Activated naive CD4-positive, alpha-beta T cell treated with anti-CD3 and anti-CD28 coated beads, Interleukin-2, amount 50 U/mL, for 24 hours (primary cell): ENCODE measurements at regions not wholly inside any gene's neighbourhood (a gene's known extent, or its start where the extent isn't known, plus 50 kb on each side); places are given as distances from the start of the nearest gene placed in this dataset.

Source experiments
- H3K27ac Mint-ChIP-seq: one replicate; pipeline ENCODE4 v1.8.0; 2021; ENCODE audit warnings: mild to moderate bottlenecking, mixed read lengths
- H3K27me3 Mint-ChIP-seq: one replicate; pipeline ENCODE4 v1.8.0; 2021; ENCODE audit warnings: mixed read lengths
- H3K36me3 Mint-ChIP-seq: one replicate; pipeline ENCODE4 v1.8.0; 2021; ENCODE audit warnings: mixed read lengths
- H3K4me1 Mint-ChIP-seq: one replicate; pipeline ENCODE4 v1.8.0; 2021; ENCODE audit warnings: mixed read lengths
- H3K4me3 Mint-ChIP-seq: one replicate; pipeline ENCODE4 v1.8.0; 2021; ENCODE audit warnings: mild to moderate bottlenecking, mixed read lengths
- H3K9me3 Mint-ChIP-seq: one replicate; pipeline ENCODE4 v1.8.0; 2021; ENCODE audit warnings: mixed read lengths

DNA sequence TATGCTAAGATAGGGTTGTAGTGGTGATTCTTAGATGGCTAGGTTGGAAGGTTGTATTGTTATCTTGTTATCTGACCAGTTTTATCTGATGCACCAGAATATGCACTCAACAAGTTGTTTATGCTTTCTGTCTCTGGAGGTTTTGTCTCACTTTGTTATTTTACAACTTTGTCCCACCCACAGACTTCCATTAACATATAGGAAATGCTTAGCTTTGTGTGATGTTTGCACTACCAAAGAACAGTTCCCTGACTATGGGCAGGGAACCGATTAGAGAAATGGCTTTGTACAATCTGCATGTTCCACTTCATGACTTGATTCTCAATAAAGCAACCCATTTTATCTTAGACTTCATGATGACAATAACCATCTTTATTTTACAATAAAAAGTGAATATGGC is 160.6 kb upstream of the CDH20 start:
- no peak overlapping the region for H3K27ac Mint-ChIP-seq
- H3K9me3 Mint-ChIP-seq = peaks cover 8% of the 10 kb centered on the region
- no peak overlapping the region for H3K4me3 Mint-ChIP-seq
- H3K27me3 Mint-ChIP-seq = no peaks in the 10 kb centered on the region
- H3K4me1 Mint-ChIP-seq = no peaks in the 10 kb centered on the region
- H3K36me3 Mint-ChIP-seq = no peaks in the 10 kb centered on the region

DNA sequence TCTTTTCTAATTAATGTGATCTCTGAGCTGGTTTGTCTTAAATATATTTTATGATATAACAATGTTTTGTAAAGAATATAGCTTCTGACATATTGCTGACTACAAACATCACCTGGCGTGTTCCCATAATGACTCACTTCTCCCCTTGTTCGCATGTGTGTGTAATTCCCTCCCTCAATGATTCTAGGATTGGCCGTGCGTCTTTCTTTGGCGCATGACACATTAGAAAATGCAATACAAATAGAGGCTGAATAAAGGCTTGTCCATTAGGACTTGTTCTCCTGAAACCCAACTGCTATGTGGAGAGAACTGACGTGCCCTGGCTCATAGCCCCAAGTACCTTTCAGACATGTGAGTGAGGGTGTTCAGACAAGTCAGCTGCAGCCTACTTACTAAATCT is 159.7 kb upstream of the CDH20 start:
- H3K4me1 Mint-ChIP-seq = no peaks in the 10 kb centered on the region
- H3K9me3 Mint-ChIP-seq = peaks cover 8% of the 10 kb centered on the region
- no peaks in the 10 kb centered on the region for H3K27me3 Mint-ChIP-seq
- H3K4me3 Mint-ChIP-seq = no peak overlapping the region
- no peak overlapping the region for H3K27ac Mint-ChIP-seq
- no peaks in the 10 kb centered on the region for H3K36me3 Mint-ChIP-seq

DNA sequence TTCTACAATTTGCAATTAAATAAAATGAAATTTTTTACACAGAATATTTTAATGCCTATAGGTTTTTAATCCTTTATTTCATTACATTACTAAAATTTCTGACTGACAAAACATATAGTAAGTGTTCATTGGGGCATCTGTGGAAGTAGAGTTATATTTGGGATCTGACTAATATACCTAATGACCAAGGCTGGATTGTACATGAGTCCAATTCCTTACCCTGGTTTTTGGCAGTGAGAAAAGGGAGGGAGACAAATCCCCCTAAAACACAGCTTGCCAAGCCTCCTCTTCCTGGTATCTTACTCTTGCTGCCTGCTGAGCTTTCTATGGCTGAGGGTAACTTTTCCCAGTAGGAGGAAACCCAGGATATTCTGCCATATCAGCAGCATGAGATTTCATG is 149.4 kb upstream of the CDH20 start:
- no peaks in the 10 kb centered on the region for H3K4me1 Mint-ChIP-seq
- peaks cover 4% of the 10 kb centered on the region for H3K9me3 Mint-ChIP-seq
- H3K27ac Mint-ChIP-seq = no peak overlapping the region
- no peak overlapping the region for H3K4me3 Mint-ChIP-seq
- no peaks in the 10 kb centered on the region for H3K27me3 Mint-ChIP-seq
- no peaks in the 10 kb centered on the region for H3K36me3 Mint-ChIP-seq

DNA sequence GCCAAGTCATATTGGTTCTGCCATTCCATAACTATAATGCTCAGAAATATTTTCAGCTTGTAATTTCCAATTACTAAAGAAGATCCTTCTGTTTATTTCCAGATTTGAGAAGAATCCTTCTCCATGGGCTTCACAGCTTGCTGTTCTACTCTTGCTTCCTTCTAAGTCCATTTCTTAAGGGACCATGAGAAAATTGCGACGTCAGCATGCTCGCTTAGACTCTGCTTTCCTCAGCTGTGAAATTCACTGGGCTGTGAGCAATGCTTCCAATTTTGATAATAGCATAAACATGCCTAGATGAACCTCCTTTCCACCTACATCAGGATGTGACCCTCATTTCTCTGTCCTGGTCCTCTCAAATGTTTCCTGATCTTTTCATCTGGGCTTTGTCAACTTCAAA is 145.3 kb upstream of the CDH20 start:
- no peak overlapping the region for H3K4me3 Mint-ChIP-seq
- no peaks in the 10 kb centered on the region for H3K36me3 Mint-ChIP-seq
- H3K4me1 Mint-ChIP-seq = no peaks in the 10 kb centered on the region
- no peak overlapping the region for H3K27ac Mint-ChIP-seq
- peaks cover 5% of the 10 kb centered on the region for H3K9me3 Mint-ChIP-seq
- H3K27me3 Mint-ChIP-seq = no peaks in the 10 kb centered on the region

DNA sequence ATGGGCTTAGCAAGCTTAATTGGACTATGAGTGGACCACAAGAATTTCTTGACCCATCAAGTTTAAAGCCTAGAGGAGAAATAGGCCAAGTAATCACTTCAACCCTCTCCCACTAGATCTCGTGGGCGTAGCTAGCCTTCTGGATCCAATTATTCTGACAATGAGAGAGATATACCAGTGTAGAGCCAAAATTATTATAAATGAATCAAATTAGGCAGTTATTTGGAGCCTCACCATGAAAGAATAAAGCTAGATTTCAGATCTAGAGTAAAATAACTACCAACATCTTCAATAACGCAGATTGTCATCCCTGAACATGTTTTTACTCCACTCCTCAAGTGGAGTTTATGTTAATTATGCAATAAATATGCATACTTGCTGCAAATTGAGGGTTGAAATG is 143.9 kb upstream of the CDH20 start:
- Mint-ChIP-seq H3K27ac (no peak overlapping the region), H3K4me1 (no peaks in the 10 kb centered on the region), H3K27me3 (no peaks in the 10 kb centered on the region), H3K4me3 (no peak overlapping the region), H3K36me3 (no peaks in the 10 kb centered on the region), H3K9me3 (peaks cover 5% of the 10 kb centered on the region)

DNA sequence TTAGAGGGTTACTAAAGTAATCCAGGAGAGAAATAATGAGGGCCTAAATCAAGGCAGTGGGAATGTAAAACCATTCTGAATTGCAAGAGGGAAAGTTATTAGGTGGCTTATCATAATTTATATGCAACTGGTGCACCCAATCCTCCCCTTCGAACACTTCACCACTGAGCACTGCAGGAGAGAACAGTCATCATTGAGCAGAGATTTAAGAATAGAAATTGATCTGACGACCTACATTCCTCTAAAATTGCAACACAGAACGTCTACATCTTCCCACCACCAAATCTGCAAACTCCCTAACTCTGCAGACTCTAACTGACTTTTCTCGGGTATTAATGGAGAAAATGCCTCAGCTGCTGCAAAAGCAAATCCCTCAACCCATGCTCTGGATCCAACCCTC is 138.5 kb upstream of the CDH20 start:
- no peaks in the 10 kb centered on the region for H3K36me3 Mint-ChIP-seq
- H3K9me3 Mint-ChIP-seq = peaks cover 5% of the 10 kb centered on the region
- no peak overlapping the region for H3K4me3 Mint-ChIP-seq
- H3K27ac Mint-ChIP-seq = no peak overlapping the region
- no peaks in the 10 kb centered on the region for H3K4me1 Mint-ChIP-seq
- no peaks in the 10 kb centered on the region for H3K27me3 Mint-ChIP-seq

DNA sequence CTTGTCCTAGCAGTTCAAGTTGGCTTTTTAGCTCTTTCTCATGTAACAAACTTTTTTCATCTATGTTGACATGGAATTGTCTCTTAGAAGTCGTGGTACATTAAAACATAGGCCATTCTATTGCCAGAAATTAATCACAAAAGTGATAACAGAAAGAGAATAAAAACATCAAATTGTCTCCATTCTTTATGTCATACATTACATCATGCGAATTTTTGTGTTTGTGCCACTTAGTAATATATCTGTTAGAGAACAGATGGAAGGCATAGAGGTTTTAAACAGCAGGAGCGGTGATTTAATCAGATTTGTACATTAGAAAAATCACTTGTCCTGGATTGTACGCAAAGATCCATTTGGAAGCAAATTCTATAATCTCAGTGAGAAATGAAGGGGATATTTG is 136.5 kb upstream of the CDH20 start:
- peaks cover 5% of the 10 kb centered on the region for H3K9me3 Mint-ChIP-seq
- H3K27me3 Mint-ChIP-seq = no peaks in the 10 kb centered on the region
- no peak overlapping the region for H3K27ac Mint-ChIP-seq
- no peaks in the 10 kb centered on the region for H3K4me1 Mint-ChIP-seq
- no peak overlapping the region for H3K4me3 Mint-ChIP-seq
- no peaks in the 10 kb centered on the region for H3K36me3 Mint-ChIP-seq

DNA sequence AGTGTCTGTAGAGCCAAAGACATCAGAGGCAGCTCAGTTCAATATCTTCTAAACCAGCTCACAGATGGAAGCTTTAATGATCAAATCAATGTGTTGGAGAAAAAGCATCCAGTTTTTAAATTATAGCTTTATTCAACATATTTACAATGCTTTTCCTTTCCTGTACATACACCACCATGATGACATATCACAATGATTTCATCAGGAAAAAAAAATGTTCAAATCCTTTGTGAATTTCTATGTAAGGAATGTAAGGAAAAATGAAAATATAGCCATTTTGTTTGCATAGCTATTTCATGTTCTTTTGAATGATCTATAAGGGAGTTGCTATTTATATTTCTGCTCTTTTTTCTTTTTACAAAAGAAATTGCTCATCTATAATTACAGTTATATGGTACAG is 134.7 kb upstream of the CDH20 start:
- Mint-ChIP-seq H3K9me3 (no peaks in the 10 kb centered on the region), H3K4me1 (no peaks in the 10 kb centered on the region), H3K27ac (no peak overlapping the region), H3K36me3 (no peaks in the 10 kb centered on the region), H3K4me3 (no peak overlapping the region), H3K27me3 (no peaks in the 10 kb centered on the region)

DNA sequence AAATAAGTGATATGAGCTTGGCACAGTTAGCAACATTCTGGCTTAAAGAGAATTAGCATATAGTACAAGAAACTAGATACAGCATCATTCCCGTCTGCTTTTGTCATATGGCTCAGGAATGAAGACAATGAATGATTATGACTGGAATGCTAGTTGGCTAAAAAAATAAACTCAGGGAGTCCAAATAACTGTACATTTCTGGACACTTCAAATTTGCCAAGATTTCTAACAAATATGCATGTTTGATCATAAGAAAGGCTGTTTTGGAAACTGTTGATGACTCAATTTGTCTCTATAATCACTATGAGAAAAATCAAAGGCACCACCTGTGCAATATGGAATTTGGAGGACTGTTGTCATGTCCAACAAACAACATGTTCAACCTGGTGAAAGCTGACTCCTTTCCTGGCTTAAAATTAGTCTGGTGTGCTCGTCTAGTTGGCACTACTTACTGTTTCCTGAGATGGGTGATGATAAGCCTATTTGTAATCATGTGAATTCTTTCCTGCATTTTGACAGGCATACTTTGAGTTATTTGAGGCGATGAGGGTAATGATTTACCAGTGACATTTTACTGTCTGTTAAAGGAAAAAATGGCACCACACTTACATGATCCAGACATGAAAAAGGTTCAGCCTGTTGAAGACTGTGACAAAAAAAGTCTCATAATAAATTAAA is 133.9 kb upstream of the CDH20 start:
- Mint-ChIP-seq H3K9me3 (no peaks in the 10 kb centered on the region), H3K36me3 (no peaks in the 10 kb centered on the region), H3K27ac (no peak overlapping the region), H3K4me1 (no peaks in the 10 kb centered on the region), H3K27me3 (no peaks in the 10 kb centered on the region), H3K4me3 (no peak overlapping the region)

DNA sequence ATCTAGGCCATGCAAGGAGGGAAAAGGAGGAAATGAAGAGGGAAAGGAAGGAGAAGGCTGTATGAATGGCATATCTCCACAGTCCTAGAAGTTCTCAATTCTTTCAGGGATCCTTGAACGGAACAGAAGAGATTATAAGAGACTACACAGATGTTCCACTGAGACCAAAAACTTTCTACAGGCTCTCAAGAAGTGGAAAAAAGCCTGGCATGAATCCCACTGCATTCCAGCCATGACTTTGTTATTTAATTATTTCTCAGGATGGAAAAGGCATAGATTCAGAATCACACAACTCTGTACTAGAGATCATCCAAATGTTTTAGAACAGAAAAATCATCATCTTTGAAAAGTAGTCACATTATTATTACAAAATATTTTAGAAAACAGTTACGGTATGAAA is 131.7 kb upstream of the CDH20 start:
- H3K36me3 Mint-ChIP-seq = no peaks in the 10 kb centered on the region
- no peaks in the 10 kb centered on the region for H3K4me1 Mint-ChIP-seq
- H3K9me3 Mint-ChIP-seq = no peaks in the 10 kb centered on the region
- H3K4me3 Mint-ChIP-seq = no peak overlapping the region
- no peak overlapping the region for H3K27ac Mint-ChIP-seq
- no peaks in the 10 kb centered on the region for H3K27me3 Mint-ChIP-seq

DNA sequence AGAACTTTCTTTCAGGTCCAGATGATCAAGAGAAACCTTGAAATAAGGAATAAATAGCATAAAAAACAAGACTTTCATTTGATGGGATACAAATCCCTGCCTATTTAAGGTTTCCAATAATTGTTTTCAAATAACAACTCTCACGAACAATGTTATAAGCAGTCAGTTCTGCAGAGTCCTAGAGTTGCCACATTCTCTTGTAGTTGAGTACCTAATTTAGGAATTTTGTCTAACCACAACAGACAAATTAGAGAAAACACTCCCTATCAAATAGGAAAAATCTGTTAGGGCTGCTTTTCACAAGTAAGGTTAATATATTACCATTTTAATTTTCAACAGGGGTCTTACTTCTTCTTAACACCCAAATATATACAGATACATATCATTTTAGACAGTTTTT is 130.1 kb upstream of the CDH20 start:
- no peak overlapping the region for H3K27ac Mint-ChIP-seq
- no peaks in the 10 kb centered on the region for H3K36me3 Mint-ChIP-seq
- no peaks in the 10 kb centered on the region for H3K27me3 Mint-ChIP-seq
- no peaks in the 10 kb centered on the region for H3K4me1 Mint-ChIP-seq
- peaks cover 2% of the 10 kb centered on the region for H3K9me3 Mint-ChIP-seq
- no peak overlapping the region for H3K4me3 Mint-ChIP-seq

DNA sequence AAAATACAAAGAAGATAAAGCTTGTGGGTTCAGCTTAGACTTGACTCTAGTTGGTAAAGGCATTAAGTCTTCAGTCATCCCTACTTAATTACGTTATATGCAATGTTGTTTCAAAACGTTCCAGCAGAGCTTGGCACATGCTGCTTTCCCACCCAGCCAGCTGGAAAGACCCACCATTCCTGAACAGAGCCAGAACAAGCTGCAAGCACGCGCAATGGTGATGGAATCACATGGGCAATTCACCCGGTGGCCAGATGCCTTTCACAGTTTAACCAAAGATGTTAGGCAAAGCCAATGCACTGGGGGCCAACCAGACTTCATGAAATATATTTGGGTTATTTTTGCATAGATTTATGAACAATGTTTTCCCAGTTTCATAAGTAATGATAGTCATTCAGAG is 123.4 kb upstream of the CDH20 start:
- no peaks in the 10 kb centered on the region for H3K36me3 Mint-ChIP-seq
- no peak overlapping the region for H3K4me3 Mint-ChIP-seq
- H3K4me1 Mint-ChIP-seq = no peaks in the 10 kb centered on the region
- H3K9me3 Mint-ChIP-seq = peaks cover 8% of the 10 kb centered on the region
- no peaks in the 10 kb centered on the region for H3K27me3 Mint-ChIP-seq
- no peak overlapping the region for H3K27ac Mint-ChIP-seq

DNA sequence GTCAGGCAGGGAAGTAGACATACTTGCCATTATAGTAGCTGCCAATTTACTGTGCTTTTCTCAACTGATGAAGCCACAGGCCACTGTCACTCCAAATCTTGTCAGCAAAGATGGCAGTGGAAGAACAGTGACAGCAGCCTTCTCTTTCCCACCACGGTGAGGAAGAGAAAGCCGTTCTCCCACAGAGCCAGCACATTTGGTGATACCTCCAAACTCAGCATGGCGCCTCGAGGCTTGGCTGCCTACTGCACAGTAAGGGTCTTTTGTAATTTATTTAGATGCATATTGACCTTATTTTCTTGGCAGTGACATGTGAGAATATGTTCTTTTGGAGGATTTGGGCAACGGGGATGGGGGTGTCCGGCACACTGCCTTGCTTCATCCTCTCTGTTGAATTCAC is 117.2 kb upstream of the CDH20 start:
- Mint-ChIP-seq H3K36me3 (no peaks in the 10 kb centered on the region), H3K9me3 (peaks cover 6% of the 10 kb centered on the region), H3K27ac (no peak overlapping the region), H3K4me1 (no peaks in the 10 kb centered on the region), H3K4me3 (no peak overlapping the region), H3K27me3 (no peaks in the 10 kb centered on the region)

DNA sequence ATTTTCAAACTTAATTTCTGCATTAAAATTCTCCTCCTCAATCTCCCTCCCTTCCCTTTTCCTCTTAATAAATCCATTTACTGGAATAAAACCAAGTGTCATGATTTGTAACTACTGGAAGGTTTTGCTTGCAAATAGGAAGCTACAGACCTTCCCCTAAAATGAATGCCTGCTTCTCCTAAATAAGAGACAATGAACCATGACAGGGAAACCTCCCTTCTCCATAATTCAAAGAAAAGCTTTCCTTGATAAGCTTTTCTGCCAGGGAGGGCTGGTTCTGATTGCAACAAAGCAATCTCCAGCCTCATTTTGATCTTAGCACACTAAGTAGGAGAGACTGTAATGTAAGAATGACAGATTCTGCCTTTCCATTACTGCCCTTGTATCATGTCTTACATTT is 111.0 kb upstream of the CDH20 start:
- Mint-ChIP-seq H3K27me3 (no peaks in the 10 kb centered on the region), H3K9me3 (peaks cover 6% of the 10 kb centered on the region), H3K36me3 (no peaks in the 10 kb centered on the region), H3K4me1 (no peaks in the 10 kb centered on the region), H3K27ac (no peak overlapping the region), H3K4me3 (no peak overlapping the region)

DNA sequence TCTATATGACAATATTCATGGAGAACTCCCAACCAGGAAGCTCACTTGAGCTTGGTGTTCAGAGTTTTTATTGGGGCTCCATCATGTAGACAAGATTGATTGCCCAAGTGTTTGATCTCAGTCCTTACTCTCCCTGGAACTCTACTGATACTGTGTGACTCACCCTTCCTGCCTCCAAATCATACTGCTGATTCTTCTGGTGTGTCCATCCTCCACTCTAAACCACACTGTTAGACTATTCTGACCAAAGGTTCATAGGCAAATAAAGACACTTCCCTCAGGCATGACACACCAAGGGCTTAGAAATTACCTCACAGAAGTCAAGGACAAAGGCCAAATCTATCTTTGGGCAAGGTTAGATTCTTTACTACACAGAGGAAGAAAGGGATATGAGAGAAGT is 107.9 kb upstream of the CDH20 start:
- no peak overlapping the region for H3K27ac Mint-ChIP-seq
- H3K27me3 Mint-ChIP-seq = no peaks in the 10 kb centered on the region
- H3K36me3 Mint-ChIP-seq = no peaks in the 10 kb centered on the region
- H3K4me1 Mint-ChIP-seq = no peaks in the 10 kb centered on the region
- H3K9me3 Mint-ChIP-seq = no peaks in the 10 kb centered on the region
- H3K4me3 Mint-ChIP-seq = no peak overlapping the region

DNA sequence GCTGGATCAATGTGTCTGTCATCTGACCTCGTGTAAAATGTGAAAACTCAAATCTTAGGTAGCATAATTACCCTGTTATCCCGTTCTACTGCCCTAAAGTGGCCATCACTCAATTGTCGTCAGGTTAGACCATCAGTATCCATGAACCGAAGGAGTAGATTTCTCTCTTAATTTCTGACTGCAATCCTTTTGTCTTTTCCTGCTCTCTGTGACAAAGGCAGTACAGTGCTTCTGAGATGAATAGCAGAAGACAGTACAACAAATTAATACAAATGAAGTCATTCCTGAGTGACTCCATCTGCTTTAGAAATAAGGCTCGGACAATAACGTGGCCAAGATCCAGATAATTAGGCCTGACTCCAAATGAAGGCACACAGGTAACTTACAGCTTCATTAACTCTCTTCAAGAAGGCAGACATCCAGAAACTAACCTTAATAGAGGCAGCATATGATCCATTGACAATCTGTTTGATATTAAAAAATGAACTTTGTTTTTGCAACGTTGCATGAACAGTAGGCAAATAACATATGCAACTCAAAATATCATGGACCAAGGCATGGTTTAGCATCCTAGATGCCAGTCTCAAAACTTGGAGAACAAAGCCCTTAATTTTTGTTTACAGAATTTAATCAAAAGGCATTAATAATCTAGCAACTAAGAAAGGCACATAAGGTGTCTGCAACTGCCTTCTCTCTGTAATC is 96.7 kb upstream of the CDH20 start:
- H3K36me3 Mint-ChIP-seq = no peaks in the 10 kb centered on the region
- no peak overlapping the region for H3K27ac Mint-ChIP-seq
- H3K27me3 Mint-ChIP-seq = no peaks in the 10 kb centered on the region
- no peaks in the 10 kb centered on the region for H3K9me3 Mint-ChIP-seq
- H3K4me3 Mint-ChIP-seq = no peak overlapping the region
- H3K4me1 Mint-ChIP-seq = no peaks in the 10 kb centered on the region

DNA sequence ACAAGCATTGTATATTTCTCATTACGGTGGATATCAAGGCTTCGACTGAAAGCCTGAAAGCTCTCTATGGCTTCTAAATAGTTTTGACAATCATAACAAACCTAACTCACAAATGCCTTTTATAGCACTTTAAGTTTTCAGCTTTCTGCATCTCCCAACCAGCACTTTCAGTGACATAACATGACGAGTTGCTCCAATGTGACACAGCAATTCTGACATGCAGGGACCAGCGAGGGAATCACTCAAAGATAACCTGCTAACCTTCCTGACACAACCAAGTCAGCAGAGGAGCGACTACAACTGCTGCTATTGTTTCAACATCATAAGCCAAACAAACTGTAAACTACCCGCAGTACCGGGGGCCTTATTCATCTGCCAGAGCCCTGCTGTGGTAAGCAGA is 95.7 kb upstream of the CDH20 start:
- H3K9me3 Mint-ChIP-seq = no peaks in the 10 kb centered on the region
- no peaks in the 10 kb centered on the region for H3K27me3 Mint-ChIP-seq
- H3K4me3 Mint-ChIP-seq = no peak overlapping the region
- no peaks in the 10 kb centered on the region for H3K36me3 Mint-ChIP-seq
- H3K27ac Mint-ChIP-seq = no peak overlapping the region
- no peaks in the 10 kb centered on the region for H3K4me1 Mint-ChIP-seq
